NCI-H460 (cell line): ENCODE measurements at regions not wholly inside any gene's neighbourhood (a gene's known extent, or its start where the extent isn't known, plus 50 kb on each side); places are given as distances from the start of the nearest gene placed in this dataset.

ENCODE experiments used
- DNase-seq: peaks from one replicate; pipeline ENCODE4 v3.0.0-alpha.2; 2016; ENCODE audit warnings: low read depth; ENCODE audit errors: extremely low read depth

- DNase-seq = no peak
Observed at GRCh38 chr1:163712321-163712720, 390.6 kb downstream of the NUF2 start.

- no peak for DNase-seq
Observed at GRCh38 chr1:163720294-163720693, 398.5 kb downstream of the NUF2 start.

GRCh38 chr1:163725551-163725950, 403.8 kb downstream of the NUF2 start:
- DNase-seq = no peak

DNA sequence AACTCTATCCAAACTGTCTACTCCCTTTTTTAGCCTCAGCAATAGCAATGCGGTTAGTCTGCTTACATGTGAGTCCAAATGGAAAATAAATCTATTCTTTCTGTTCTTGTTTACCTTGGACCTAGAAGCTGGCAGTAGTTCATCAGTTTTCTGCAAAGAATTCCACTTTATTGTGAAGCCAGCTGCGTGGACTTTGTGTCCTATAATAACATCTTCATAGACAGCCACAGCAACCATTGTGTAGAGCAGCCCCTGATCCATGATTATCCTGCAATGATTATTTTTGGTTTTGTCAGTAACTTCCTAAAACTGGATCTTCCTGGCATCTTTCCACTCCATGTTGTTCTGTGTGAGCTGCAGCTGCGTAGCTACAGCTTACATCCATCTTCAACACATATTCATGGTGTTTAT, 408.7 kb downstream of the NUF2 start:
- DNase-seq = no peak

- DNase-seq = no peak
Observed at GRCh38 chr1:163737261-163737660, 415.5 kb downstream of the NUF2 start.

DNA sequence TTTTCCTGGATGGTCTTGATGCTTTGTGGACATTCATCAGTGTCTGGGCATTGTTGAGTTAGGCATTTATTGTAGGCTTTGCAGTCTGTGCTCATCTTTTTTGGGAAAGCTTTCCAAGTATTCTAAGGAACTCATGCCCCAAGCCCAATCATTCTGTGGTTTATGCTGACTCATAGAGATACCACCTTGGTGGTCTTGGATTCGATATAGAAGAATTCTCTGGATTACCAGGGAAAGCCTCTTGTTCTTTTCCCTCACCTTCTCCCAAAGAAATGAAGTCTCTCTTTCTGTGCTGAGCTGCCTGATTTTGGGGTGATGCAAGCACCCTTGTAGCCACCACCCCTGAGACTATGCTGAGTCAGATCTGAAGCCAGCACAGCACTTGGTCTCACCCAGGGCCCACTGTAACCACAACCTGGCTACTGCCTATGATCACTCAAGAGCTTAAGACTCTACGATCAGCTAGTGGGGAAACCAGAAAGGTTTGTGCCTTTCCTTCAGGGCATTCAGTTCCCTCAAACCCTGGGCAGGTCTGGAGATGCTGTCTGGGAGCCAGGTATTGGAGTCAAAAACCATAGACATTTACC, 422.6 kb downstream of the NUF2 start:
- DNase-seq = no peak

GRCh38 chr1:163745204-163745603, 423.4 kb downstream of the NUF2 start:
- DNase-seq = no peak

- DNase-seq = no peak
Observed at GRCh38 chr1:163747261-163747660, 425.5 kb downstream of the NUF2 start.

DNA sequence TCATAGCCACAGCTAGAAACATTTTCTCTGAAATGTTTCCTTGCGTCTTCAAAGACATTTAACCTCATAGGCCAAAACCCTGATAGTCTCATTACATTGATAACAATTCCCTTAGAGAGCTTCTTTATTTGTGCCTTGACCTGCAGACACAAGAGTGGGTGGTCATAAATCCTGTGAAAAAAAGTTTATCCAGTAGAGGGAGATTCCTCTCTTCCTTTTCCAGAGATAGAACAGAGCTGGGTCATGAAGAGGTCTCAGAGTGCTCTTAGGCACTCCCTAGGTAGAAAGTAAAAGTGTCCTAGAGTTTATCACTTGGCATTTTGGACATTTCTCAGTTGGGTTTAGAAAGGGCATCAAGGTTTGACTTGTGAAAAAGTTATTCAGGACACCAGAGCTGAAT, 426.1 kb downstream of the NUF2 start:
- no peak for DNase-seq

DNA sequence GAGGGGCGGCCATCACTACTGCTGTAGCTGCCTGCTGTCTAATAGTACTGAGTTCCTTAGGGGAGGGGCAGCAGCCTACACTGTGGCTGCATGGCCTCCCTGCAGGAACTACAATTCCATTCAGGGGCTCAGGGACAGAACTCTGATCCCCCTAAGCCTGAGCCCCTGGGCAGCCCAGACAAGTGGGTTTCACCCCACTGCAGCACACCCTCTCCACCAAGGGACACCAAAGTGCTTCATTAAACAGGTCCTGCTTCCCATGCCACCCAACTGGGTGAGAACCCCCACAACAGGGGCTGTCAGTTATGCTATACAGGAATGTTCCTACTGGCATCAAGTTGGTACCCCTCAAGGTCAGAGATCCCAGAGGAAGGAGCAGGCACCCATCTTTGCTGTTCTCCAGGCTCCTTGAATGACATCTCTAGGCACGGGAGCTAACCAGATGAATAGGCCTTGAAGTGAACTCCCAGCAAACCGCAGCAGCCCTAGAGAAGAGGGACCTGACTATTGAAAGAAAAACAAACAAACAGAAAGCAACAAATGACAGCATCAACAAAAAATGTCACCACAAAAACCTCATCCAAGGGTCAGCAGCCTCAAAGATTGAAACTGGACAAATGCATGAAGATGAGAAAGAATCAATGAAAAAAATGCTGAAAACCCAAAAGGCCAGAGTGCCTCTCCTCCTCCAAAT, 437.4 kb downstream of the NUF2 start:
- no peak for DNase-seq

GRCh38 chr1:163761898-163762297, 440.1 kb downstream of the NUF2 start:
- DNase-seq = no peak

DNA sequence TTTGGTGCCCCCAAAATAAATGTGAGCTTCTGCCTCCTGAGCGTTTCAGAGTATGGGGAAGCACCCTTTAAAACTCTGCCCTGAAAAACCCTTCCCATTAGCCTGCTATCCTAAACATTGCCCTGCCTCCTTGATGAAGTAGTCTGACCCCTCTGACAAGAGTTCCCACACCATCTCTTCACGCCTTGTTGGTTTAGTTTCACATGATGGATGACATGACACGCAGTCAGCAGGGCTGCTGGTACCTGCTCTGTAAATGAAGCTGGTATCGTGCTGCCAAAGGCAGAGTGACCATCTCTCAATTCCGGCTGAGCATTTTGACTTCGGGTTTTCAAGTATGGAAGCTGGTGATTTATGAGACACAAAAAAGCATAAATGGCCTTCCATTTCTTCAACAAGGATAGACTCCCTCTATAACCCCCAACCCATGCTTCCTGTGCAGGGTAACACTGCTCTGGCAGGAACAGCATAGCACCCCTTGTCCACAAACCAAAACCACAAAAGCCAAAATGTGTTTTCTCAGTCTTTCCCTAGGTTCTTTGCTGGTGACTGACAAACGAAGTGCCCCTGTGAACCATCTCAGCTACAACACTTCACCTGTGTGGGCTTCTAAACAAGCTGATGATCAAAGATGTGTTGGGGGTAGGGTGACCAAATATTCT, 444.6 kb downstream of the NUF2 start:
- DNase-seq = no peak

DNA sequence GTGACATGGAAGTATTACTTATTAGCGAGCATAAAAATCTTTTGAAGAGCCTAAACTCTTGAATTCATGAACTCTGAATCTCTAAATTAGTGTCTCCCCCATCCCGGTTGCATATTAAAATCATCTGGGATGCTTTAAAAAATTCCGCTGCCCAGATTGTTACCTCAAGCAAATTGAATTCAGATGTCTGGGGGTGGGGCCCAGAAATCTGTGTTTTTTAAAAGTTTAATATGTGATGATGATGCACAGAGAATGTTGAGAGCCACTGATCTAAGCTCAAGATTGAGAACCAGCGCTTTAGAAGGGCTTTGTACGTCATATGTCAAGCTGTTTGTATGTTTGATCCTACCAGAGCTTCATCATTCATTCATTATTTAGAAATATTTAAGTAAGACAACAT, 446.8 kb downstream of the NUF2 start:
- DNase-seq = no peak

DNA sequence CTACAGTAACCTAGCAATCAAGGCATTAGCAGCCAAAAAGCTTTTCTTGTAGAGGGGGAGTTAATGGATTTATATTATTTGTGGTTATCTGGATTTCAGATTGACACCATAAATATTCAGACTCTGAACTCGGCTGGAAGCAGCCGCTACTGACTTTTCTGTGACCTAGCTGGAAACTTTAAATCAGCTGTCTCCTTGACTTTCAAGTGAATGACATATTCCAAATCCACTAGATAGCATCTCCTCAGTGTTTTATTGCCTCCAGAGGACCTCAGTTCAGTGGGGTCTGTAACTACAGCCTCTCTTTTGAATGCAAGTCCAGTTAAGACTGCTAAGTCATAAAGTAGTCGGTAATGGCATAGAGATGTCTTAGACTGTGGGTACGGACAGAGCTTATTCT, 448.5 kb downstream of the NUF2 start:
- no peak for DNase-seq

GRCh38 chr1:163771637-163772036, 449.9 kb downstream of the NUF2 start:
- DNase-seq = no peak

GRCh38 chr1:163772246-163772645, 450.5 kb downstream of the NUF2 start:
- DNase-seq = no peak

DNA sequence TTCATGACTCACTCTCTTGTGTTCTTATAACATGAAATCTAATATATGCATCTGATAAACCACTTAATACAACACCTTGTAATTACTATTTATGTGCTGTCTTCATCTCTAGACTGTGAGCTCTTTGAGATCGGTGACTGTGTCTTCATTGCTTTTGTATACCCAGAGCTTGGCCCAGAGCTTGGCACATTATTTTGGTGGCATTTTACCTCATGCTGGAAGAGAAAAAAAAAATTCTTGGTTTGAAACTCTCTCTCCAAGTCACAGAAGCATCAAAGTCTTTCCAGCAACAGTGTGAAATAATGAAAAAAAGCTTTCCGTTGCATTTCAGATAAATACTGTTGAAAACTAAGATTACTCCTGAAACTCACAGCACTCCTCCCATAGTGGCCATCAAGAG, 451.6 kb downstream of the NUF2 start:
- no peak for DNase-seq

DNA sequence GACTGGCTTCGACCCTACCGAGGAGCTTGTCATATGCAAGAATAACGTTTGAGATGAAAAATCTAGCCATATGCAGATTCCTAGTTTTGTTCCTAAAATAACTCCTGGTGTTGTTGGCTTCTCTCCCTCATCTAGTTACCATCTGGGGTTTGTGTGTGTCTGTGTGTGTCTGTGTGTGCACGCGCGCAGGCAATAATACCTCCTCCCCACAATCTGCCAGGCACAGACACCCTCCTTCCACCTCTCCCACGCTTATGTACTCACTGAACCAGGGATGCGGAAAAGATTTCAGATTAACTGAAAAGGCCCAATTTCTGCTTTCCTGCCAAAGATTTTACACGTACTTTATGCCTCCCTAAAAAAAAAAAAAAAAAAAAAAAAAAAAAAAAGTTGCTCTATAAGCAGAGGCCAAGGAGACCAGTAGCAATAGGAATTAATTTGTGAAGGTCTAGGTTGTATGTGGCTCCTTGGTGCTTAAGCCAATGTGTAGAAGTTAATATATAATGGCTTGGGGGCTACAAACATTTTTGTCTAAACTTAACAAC, 452.7 kb downstream of the NUF2 start:
- DNase-seq = no peak

DNA sequence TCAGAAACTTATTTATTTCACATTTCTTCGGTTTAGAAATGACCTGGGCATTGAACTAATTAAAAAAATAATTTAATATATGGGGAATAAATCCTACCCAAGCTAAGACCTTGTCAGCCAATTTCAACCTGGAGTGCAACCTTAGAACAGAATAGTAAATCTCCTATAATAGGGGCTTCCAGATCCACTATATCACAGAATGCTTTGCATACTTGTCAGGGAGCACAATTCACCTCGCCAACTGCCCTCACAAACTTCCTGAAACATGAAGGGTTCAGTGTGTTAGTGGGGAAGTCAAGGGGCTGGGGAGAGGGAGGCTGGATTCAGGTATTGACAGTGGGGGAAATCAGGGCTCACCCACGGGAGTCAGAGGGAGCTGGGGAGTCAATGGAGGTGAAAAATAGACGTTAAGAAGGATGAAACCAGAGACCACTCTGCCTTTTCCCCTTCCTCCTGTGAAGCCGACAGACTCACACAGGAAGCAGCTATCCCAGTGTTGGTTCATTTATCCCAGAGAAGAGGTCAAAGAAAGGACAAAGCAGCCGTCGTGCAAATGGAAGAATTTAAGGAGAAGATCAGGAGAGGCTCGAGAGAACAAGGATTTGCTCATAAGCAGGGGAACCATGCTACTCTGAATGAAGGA, 453.3 kb downstream of the NUF2 start:
- no peak for DNase-seq

- DNase-seq = no peak
Observed at GRCh38 chr1:163777205-163777604, 455.5 kb downstream of the NUF2 start.

GRCh38 chr1:163781146-163781545, 459.4 kb downstream of the NUF2 start:
- DNase-seq = no peak
